ENCODE measurements at regions not wholly inside any gene's neighbourhood (a gene's known extent, or its start where the extent isn't known, plus 50 kb on each side); places are given as distances from the start of the nearest gene placed in this dataset.

DNA sequence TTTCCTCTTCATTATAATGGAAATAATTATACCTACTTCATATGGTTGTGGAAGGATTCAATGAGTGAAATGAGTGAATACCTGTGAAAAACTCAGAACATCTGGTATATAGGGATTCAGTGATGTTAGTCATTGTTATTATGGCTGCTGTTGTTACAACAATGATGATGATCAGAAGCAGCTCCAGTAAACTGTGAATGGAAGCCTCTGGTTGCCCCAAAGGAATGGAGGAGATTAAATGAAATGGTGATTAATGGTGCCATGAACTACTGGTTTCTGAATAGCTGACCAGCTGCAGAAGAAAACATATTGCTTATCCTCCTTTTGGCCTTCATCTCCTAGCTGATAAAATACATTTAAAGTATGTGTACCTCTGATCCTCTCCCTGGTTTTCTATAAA lies 372.0 kb downstream of the ARHGEF28 start:
- CTCF ChIA-PET (ENCODE audit: partially characterized antibody): interaction anchor here (0.5 to 1.6 kb wide), 6 partner anchors 10 to 1111 kb away, joined by 3 to 4 read pairs (median 4); no protein-coding TSS in a partner anchor
- FAIRE-seq (no peak), DNase-seq (ENCODE audit: low read depth in 1 of 2, low spot score in 2 of 2) (no peak)
- Histone ChIP-seq H2BK120ac (replicated peaks; ENCODE audit: low read depth, low read length) (no peak overlapping the region), H2BK5ac (ENCODE audit: low read depth, low read length) (no peak overlapping the region), H3K4me1 (replicated peaks in 1 of 4; ENCODE audit: control insufficient read depth in 3 of 4, insufficient read depth in 4 of 4, low read length in 3 of 4) (peaks cover 0 to 4% (median 0%) of the 10 kb centered on the region in 4 experiments; a peak in 2 of 7 replicates), H3K27ac (ENCODE audit: low read depth, low read length) (no peak overlapping the region), H3K9ac (replicated peaks in 1 of 4; ENCODE audit: extremely low read depth in 1 of 4, low read depth in 3 of 4, low read length in 3 of 4) (no peak overlapping the region), H4K91ac (replicated peaks; ENCODE audit: insufficient read length, low read length) (no peak overlapping the region), H2AFZ (ENCODE audit: low read length) (no peak overlapping the region), H3K23ac (ENCODE audit: insufficient read length) (no peak overlapping the region), H3K4me2 (ENCODE audit: insufficient read depth in 1 of 2, low read depth in 2 of 2, low read length in 2 of 2) (no peak overlapping the region), H2BK20ac (ENCODE audit: low read length) (no peak overlapping the region), H4K20me1 (replicated peaks in 1 of 2; ENCODE audit: control insufficient read depth in 1 of 2, insufficient read depth in 2 of 2, low read length in 2 of 2) (no peaks in the 10 kb centered on the region), H3K23me2 (ENCODE audit: low read depth, low read length) (no peaks in the 10 kb centered on the region), H3K4me3 (ENCODE audit: extremely low read depth in 1 of 4, insufficient read depth in 2 of 4, low read depth in 3 of 4, low read length in 4 of 4) (no peak overlapping the region), H2BK12ac (ENCODE audit: low read depth, low read length) (no peak overlapping the region), H3K18ac (ENCODE audit: extremely low read depth, low read length) (no peak overlapping the region), H3K36me3 (ENCODE audit: control insufficient read depth in 2 of 4, insufficient read depth in 4 of 4, low read length in 3 of 4) (no peaks in the 10 kb centered on the region), H4K8ac (ENCODE audit: extremely low read depth, insufficient read depth, low read length) (no peak overlapping the region), H3K79me2 (ENCODE audit: control insufficient read depth in 1 of 2, insufficient read depth in 2 of 2, low read length in 2 of 2) (no peaks in the 10 kb centered on the region), H3K56ac (replicated peaks; ENCODE audit: insufficient read length, low read depth, low read length) (no peak overlapping the region), H3K27me3 (replicated peaks in 1 of 4; ENCODE audit: control insufficient read depth in 3 of 4, extremely low read depth in 1 of 4, insufficient read depth in 3 of 4, low read length in 3 of 4) (no peaks in the 10 kb centered on the region), H3K79me1 (ENCODE audit: low read depth, low read length) (no peaks in the 10 kb centered on the region), H2AK5ac (ENCODE audit: low read depth, low read length) (no peak overlapping the region), H4K5ac (ENCODE audit: insufficient read length, low read depth, low read length) (no peak overlapping the region), H2BK15ac (ENCODE audit: low read length) (no peak overlapping the region), H3K4ac (replicated peaks; ENCODE audit: insufficient read length, low read depth, low read length) (no peak overlapping the region), H3K9me3 (ENCODE audit: insufficient read depth in 2 of 2, low read depth in 1 of 2, low read length in 1 of 2) (no peaks in the 10 kb centered on the region), H3K14ac (ENCODE audit: insufficient read length) (no peak overlapping the region)
- TF ChIP-seq HDAC2 (IDR thresholded peaks at IDR 0.05; ENCODE audit: borderline replicate concordance in 1 of 2, low read depth in 2 of 2, low read length in 2 of 2) (no peak), TAF1 (IDR thresholded peaks at IDR 0.05; ENCODE audit: low read depth, low read length) (no peak), SIN3A (conservative IDR thresholded peaks at IDR 0.05 in 1 of 2, IDR thresholded peaks at IDR 0.05 in 1 of 2; ENCODE audit: low read depth in 1 of 2, low read length in 2 of 2) (no peak), CEBPB (IDR thresholded peaks at IDR 0.05; ENCODE audit: low read depth, low read length) (no peak), MAX (IDR thresholded peaks at IDR 0.05) (no peak)
- POLR2A ChIA-PET (ENCODE audit: partially characterized antibody): no interaction called here
